H1 (cell line): ENCODE measurements at regions not wholly inside any gene's neighbourhood (a gene's known extent, or its start where the extent isn't known, plus 50 kb on each side); places are given as distances from the start of the nearest gene placed in this dataset.

ENCODE experiments used
- NANOG ChIP-seq: IDR thresholded peaks from 2 replicates; pipeline ENCODE4 v1.6.1; 2011; ENCODE audit warnings: low read length, low read depth, mild to moderate bottlenecking, inconsistent platforms; ENCODE audit not compliant: insufficient read depth, poor library complexity, severe bottlenecking
- SRF ChIP-seq: IDR thresholded peaks from 2 replicates; pipeline ENCODE4 v1.6.1; 2011; ENCODE audit warnings: mild to moderate bottlenecking, low read depth, low read length, moderate library complexity
- TAF1 ChIP-seq: IDR thresholded peaks from 2 replicates; pipeline ENCODE4 v1.6.1; 2011; ENCODE audit warnings: mild to moderate bottlenecking, low read depth, low read length

- TF ChIP-seq SRF (no peak), TAF1 (no peak), NANOG (no peak)
These were observed 171.6 kb downstream of the TMEM200A start (continued) for GRCh38 chr6:130537447-130537846.
